ENCODE measurements at regions not wholly inside any gene's neighbourhood (a gene's known extent, or its start where the extent isn't known, plus 50 kb on each side); places are given as distances from the start of the nearest gene placed in this dataset.

DNA sequence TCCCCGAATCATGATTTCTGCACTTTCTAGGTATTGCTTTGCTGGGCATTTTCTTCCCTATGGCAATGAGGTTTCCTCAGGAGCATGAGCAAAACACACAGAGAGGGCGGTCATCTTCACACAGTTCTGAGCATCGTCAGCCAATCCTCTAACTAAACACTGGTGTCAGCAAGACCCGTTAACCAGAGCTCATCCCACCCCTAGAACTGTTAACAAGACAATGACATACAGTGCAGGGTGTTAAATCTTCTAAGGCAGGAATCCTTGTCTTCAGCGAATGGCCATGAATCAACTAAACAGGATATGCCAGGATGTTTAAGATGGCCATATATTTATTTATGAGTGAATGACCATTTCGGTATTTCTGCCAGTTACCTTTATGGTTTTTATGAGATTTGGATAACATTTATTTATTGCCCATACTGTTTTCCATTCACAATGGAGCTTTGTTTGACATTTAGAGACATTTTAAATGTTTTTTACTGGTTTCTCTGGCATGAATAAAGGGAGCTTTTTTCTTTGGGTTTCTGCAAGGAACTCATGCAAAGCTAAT, 411.5 kb upstream of the PROK2 start:
- TF ChIP-seq, protein P1, sequence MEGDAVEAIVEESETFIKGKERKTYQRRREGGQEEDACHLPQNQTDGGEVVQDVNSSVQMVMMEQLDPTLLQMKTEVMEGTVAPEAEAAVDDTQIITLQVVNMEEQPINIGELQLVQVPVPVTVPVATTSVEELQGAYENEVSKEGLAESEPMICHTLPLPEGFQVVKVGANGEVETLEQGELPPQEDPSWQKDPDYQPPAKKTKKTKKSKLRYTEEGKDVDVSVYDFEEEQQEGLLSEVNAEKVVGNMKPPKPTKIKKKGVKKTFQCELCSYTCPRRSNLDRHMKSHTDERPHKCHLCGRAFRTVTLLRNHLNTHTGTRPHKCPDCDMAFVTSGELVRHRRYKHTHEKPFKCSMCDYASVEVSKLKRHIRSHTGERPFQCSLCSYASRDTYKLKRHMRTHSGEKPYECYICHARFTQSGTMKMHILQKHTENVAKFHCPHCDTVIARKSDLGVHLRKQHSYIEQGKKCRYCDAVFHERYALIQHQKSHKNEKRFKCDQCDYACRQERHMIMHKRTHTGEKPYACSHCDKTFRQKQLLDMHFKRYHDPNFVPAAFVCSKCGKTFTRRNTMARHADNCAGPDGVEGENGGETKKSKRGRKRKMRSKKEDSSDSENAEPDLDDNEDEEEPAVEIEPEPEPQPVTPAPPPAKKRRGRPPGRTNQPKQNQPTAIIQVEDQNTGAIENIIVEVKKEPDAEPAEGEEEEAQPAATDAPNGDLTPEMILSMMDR (IDR thresholded peaks at IDR 0.05; ENCODE audit: control extremely low read depth in 1 of 3, insufficient read depth in 1 of 3, low read depth in 1 of 3, low read length in 3 of 3): no peak
- TF ChIP-seq SIN3A (conservative IDR thresholded peaks at IDR 0.05 in 1 of 2, IDR thresholded peaks at IDR 0.05 in 1 of 2; ENCODE audit: low read depth in 1 of 2, low read length in 2 of 2) (no peak), ASH2L (IDR thresholded peaks at IDR 0.05; ENCODE audit: low read length) (no peak), KDM5A (IDR thresholded peaks at IDR 0.05; ENCODE audit: low read length) (no peak), ATF2 (IDR thresholded peaks at IDR 0.05; ENCODE audit: low read length) (no peak), TAF1 (IDR thresholded peaks at IDR 0.05; ENCODE audit: low read depth, low read length) (no peak), POLR2A (IDR thresholded peaks at IDR 0.05; ENCODE audit: control extremely low read depth in 1 of 2, low read depth in 2 of 2, low read length in 2 of 2) (no peak), POLR2AphosphoS5 (IDR thresholded peaks at IDR 0.05; ENCODE audit: low read depth, low read length) (no peak), RFX5 (IDR thresholded peaks at IDR 0.05; ENCODE audit: borderline replicate concordance, low read depth, low read length) (no peak)

All from H1 (cell line).